Prostate gland (tissue), 2 donors: ENCODE measurements at regions not wholly inside any gene's neighbourhood (a gene's known extent, or its start where the extent isn't known, plus 50 kb on each side); places are given as distances from the start of the nearest gene placed in this dataset.

Experiments
- DNase-seq: peaks from one replicate; pipeline ENCODE4 v3.0.0-alpha.2; 2019; ENCODE audit warnings: low spot score
- H3K27ac ChIP-seq, 2 donors: fragments of 200-600 bp; sonication (generic); 2 replicates each; pipeline ENCODE4 v1.5.1; 2017 to 2019
- H3K27me3 ChIP-seq: fragments of 200-600 bp; sonication (generic); replicated peaks from 2 replicates; pipeline ENCODE4 v1.5.1; 2019; ENCODE audit not compliant: insufficient read depth
- H3K36me3 ChIP-seq, 2 donors: fragments of 200-600 bp; sonication (generic); 1 replicate in 1 of 2; 2 replicates in 1 of 2; pipeline versions ENCODE4 v1.5.1 to v1.8.1; 2017 to 2019
- H3K4me1 ChIP-seq: fragments of 200-600 bp; sonication (generic); replicated peaks from 2 replicates; pipeline ENCODE4 v1.5.1; 2019
- H3K4me3 ChIP-seq, 2 donors: fragments of 200-600 bp; sonication (generic); 2 replicates each; pipeline ENCODE4 v1.5.1; 2017 to 2019
- H3K9me3 ChIP-seq: fragments of 200-600 bp; sonication (generic); 2 replicates; pipeline ENCODE4 v1.5.1; 2017
- POLR2A ChIP-seq: fragments of 450-650 bp; IDR thresholded peaks from one replicate; pipeline ENCODE4 v1.6.1; 2016; ENCODE audit warnings: antibody characterized with exemption, mild to moderate bottlenecking
- POLR2AphosphoS5 ChIP-seq: sonication (generic); formaldehyde crosslinking; IDR thresholded peaks from one replicate; pipeline ENCODE4 v1.6.1; 2017; ENCODE audit warnings: antibody characterized with exemption
- WGBS: methylation state at CpG from one replicate; pipeline ENCODE4 v1.1.5; 2018; 5-methylcytosine and 5-hydroxymethylcytosine counted together
- intact Hi-C: fragments of 100-400 bp; cut with DNase I; formaldehyde crosslinking; loops from one replicate; pipeline ENCODE4 v1.14.2; 2022
- TF ChIP-seq, protein P1 (sequence below), 4 experiments: fragments of 200-600 bp in 2 of 4; fragments of 450-650 bp in 2 of 4; sonication (generic) in 2 of 4; IDR thresholded peaks; 1 replicate in 3 of 4; 2 replicates in 1 of 4; pipeline ENCODE4 v1.5.1; 2016 to 2019; ENCODE audit warnings: antibody characterized with exemption in 4 of 4, mild to moderate bottlenecking in 2 of 4, moderate library complexity in 2 of 4

DNA sequence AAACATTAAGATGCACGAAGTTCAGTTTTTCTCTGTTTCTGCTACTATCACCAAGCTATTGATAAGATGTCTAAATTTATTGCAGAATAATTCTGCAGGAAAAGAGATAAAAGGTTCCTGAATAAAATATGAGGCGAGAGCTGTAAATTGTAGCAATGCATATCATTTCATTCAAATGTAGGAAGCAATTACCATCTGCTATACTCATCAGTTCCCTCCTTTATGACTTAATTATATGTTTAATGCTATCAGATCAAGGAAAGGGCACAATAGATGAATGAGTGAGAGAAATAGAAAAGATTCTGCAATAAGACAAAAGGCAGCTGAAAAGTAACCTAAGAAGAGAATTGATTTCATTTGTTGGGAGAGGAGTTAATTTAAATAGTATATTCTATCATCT is 108.2 kb upstream of the GALNT5 start:
- Histone ChIP-seq H3K4me3 (no peak overlapping the region), H3K27ac (no peak overlapping the region), H3K4me1 (no peaks in the 10 kb centered on the region), H3K36me3 (no peaks in the 10 kb centered on the region), H3K9me3 (no peaks in the 10 kb centered on the region), H3K27me3 (no peaks in the 10 kb centered on the region)
- intact Hi-C loops, result no loop called here
- 45% methylated on average over 2 of the region's 2 CpGs for WGBS
- TF ChIP-seq, protein P1, sequence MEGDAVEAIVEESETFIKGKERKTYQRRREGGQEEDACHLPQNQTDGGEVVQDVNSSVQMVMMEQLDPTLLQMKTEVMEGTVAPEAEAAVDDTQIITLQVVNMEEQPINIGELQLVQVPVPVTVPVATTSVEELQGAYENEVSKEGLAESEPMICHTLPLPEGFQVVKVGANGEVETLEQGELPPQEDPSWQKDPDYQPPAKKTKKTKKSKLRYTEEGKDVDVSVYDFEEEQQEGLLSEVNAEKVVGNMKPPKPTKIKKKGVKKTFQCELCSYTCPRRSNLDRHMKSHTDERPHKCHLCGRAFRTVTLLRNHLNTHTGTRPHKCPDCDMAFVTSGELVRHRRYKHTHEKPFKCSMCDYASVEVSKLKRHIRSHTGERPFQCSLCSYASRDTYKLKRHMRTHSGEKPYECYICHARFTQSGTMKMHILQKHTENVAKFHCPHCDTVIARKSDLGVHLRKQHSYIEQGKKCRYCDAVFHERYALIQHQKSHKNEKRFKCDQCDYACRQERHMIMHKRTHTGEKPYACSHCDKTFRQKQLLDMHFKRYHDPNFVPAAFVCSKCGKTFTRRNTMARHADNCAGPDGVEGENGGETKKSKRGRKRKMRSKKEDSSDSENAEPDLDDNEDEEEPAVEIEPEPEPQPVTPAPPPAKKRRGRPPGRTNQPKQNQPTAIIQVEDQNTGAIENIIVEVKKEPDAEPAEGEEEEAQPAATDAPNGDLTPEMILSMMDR (IDR thresholded peaks at IDR 0.05), result no peak
- TF ChIP-seq POLR2AphosphoS5 (no peak), POLR2A (no peak)
- no peak for DNase-seq

DNA sequence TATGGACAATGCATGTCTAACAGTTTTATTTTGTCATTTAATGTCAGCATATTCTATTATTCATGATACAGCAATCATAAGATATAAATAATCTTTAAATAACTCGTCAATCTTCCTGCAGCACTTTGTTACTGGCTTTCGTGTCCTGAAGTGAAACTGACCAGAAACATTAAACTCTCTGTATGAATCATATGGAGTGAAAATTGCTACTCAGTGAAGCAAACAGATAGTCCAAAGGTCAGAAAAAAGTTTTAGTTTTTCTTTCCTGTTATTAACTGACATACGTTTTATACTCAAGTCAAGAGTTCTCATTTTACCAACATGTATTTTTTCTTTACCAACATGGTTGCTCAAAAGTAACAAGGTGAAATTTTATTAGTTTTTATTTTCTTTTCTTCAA is 106.8 kb upstream of the GALNT5 start:
- DNase-seq, result no peak
- intact Hi-C loops, result no loop called here
- Histone ChIP-seq H3K27ac (no peak overlapping the region), H3K4me3 (no peak overlapping the region), H3K9me3 (no peaks in the 10 kb centered on the region), H3K4me1 (no peaks in the 10 kb centered on the region), H3K36me3 (no peaks in the 10 kb centered on the region), H3K27me3 (no peaks in the 10 kb centered on the region)
- TF ChIP-seq POLR2AphosphoS5, result no peak
- WGBS, result 86% methylated on average over 3 of the region's 3 CpGs

DNA sequence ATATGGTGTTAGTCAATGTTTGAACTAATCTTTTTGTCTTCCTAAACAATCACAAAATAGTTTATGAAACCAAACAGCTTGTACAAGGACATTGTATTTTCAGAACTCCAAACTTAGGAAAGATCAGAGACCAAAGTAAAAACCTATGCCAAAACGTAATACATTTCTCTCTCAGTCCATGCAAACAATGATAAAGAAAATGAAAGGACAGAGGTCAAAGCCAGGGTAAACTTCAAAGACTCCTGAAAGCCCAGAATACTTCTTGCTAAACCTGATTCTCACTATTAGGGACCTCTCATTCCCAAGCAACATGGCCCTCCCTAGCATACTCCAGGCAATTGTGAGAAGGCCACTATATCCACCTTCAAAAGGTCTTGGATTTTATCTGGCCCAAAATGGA is 105.1 kb upstream of the GALNT5 start:
- no peaks in the 10 kb centered on the region for H3K27me3 ChIP-seq
- H3K36me3 ChIP-seq, result no peaks in the 10 kb centered on the region
- H3K4me1 ChIP-seq, result no peaks in the 10 kb centered on the region
- DNase-seq, result no peak
- H3K4me3 ChIP-seq, result no peak overlapping the region
- H3K9me3 ChIP-seq, result no peaks in the 10 kb centered on the region
- intact Hi-C loops, result no loop called here
- WGBS, result 38% methylated on average over 1 of the region's 1 CpG
- TF ChIP-seq, protein P1 (IDR thresholded peaks at IDR 0.05), result no peak
- H3K27ac ChIP-seq, result no peak overlapping the region

DNA sequence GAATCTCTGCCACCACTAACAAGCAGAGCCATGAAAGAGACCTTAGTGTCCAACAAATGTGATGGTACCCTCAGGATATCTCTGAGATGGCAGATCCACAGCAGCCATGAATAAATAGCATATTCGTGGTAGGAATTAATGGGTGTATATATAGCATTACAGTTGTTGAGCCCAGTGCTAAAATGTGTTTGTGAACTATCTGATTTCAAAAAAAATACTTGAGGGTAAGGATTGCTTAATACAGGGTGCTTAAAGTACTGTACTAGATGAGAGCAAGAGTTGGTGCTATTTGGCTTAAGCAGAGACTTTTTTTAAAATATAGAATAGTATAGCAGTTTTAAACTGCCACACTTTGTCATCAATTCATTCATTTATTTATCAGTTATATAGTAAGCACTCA is 101.5 kb upstream of the GALNT5 start:
- H3K4me1 ChIP-seq, result no peaks in the 10 kb centered on the region
- no peaks in the 10 kb centered on the region for H3K27me3 ChIP-seq
- WGBS, result 93% methylated on average over 1 of the region's 1 CpG
- no peaks in the 10 kb centered on the region for H3K9me3 ChIP-seq
- H3K27ac ChIP-seq, result no peak overlapping the region
- no peak overlapping the region for H3K4me3 ChIP-seq
- TF ChIP-seq POLR2A, result no peak
- no peak for TF ChIP-seq POLR2AphosphoS5
- TF ChIP-seq, protein P1 (IDR thresholded peaks at IDR 0.05), result no peak
- intact Hi-C loops, result no loop called here
- H3K36me3 ChIP-seq, result no peaks in the 10 kb centered on the region
- no peak for DNase-seq

DNA sequence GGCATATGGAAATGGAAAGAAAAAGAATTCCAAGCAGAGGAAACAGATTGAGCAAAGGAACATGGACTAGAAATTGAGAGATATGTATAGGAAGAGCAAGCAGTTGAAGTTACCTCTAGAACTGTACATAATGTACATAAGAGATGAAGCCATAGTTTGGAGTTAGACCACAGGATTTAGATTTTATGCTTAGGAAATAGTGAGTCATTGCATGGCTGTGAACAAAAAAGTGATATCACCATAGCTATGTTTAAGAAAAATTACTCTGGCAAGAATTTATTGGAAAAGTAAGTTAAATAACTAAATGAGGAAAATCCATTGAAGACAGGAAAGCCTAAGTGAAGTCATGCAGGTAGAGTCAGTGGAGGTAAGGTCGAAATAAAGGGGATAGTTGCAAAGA is 99.4 kb upstream of the GALNT5 start:
- 93% methylated on average over 1 of the region's 1 CpG for WGBS
- DNase-seq, result no peak
- no peaks in the 10 kb centered on the region for H3K36me3 ChIP-seq
- intact Hi-C loops, result no loop called here
- no peak overlapping the region for H3K4me3 ChIP-seq
- no peaks in the 10 kb centered on the region for H3K4me1 ChIP-seq
- no peaks in the 10 kb centered on the region for H3K27me3 ChIP-seq
- TF ChIP-seq, protein P1 (IDR thresholded peaks at IDR 0.05), result no peak
- TF ChIP-seq POLR2AphosphoS5 (no peak), POLR2A (no peak)
- H3K27ac ChIP-seq, result no peak overlapping the region
- H3K9me3 ChIP-seq, result no peaks in the 10 kb centered on the region
